ENCODE measurements at regions not wholly inside any gene's neighbourhood (a gene's known extent, or its start where the extent isn't known, plus 50 kb on each side); places are given as distances from the start of the nearest gene placed in this dataset.
"Not testable (repeated sequence)": the region's sequence is repeated elsewhere in the genome, so short reads cannot be mapped to it uniquely, and the experiment has no call there.

- DNase-seq (ENCODE audit: low spot score) = no peak
These were observed 334.1 kb upstream of the MGAT4C start for GRCh38 chr12:86590296-86590695.

GRCh38 chr12:86574143-86574542 lies 318.0 kb upstream of the MGAT4C start:
- no peak for DNase-seq (ENCODE audit: low spot score)

- no peak for DNase-seq (ENCODE audit: low spot score)
These were observed 316.3 kb upstream of the MGAT4C start for GRCh38 chr12:86572455-86572854.

GRCh38 chr12:86565038-86565437 lies 308.8 kb upstream of the MGAT4C start:
- no peak for DNase-seq (ENCODE audit: low spot score)

DNA sequence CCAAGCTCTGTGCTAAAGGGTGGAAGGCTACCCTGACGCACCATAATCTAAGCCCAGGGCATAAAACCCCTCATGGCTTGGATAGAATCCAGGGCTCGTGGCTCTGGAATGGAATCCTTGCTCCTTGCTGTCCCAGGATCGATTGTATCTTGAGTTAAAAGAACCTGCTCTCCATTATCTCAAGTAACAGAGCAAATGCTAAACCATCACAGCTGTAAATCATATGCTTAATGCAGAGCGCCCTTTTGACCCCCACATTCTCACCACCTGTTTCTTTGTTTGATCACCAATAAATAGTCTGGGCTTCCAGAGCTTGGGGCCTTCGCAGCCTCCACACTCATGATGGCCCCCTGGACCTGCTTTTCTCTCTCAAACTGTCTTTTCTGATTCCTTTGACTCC lies 299.3 kb upstream of the MGAT4C start:
- DNase-seq (ENCODE audit: low spot score) = not testable (repeated sequence)

GRCh38 chr12:86551146-86551571 lies 295.0 kb upstream of the MGAT4C start:
- no peak for DNase-seq (ENCODE audit: low spot score)

DNA sequence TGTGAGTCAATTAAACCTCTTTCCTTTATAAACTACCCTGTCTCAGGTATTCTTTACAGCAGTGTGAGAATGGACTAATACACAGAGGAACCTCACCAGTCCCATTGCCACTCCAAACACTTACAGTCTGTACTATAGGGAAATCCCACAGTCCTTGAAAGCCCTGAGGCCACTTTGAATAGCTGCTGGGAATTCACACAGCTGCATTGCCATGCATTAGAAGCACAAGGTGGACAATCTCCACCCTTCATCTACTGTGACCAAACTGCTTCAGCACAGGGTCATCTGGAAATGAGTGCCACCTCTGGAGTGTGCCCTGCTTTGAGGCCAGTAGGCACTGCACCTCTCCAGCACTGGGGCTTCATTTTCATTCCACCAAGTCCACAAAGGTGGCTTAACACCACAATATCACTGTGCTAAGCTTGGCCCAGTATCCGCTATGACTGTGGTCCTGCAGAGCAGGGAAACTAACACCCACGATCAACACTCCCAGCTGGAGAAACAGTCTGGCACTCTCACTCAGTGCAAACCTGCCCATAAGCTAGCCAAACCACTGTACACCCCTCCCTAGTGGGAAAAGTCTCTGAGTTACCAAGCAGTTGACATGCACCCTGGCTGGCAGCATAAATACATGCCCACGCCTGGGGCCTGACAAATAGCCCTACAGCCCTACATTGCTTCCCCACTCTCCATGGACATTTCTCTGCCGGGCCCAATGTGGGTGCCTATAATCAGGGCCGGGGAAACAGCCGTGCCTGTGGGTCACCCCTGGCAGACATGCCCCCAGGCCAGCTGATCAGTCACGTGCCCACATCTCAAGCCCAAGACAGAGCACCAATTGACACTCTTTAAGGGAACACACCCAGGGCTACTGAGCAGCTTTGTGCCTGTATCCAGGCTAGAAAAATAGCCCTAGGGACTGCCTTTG lies 294.3 kb upstream of the MGAT4C start:
- DNase-seq (ENCODE audit: low spot score) = no peak

DNA sequence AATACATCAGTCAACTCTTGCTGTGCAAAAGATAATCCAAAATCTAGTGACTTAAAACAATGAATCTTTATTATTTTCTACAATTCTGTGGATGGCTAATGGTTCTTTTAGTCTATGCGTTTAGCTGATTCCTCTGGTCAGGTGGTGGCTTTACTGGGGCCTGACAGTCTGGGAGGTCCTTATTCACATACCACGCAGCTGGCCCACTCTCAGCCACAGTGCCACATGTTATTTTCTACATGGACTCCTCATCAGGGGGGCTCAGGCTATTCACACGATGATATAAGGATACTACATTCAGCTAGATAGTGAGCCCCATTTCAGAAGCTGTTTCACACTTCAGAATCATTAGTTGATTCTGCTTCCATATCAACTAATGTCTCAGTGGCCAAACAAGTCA lies 287.5 kb upstream of the MGAT4C start:
- DNase-seq (ENCODE audit: low spot score) = no peak

- no peak for DNase-seq (ENCODE audit: low spot score)
These were observed 274.9 kb upstream of the MGAT4C start for GRCh38 chr12:86530996-86531655.

GRCh38 chr12:86526060-86526595 lies 269.9 kb upstream of the MGAT4C start:
- no peak for DNase-seq (ENCODE audit: low spot score)

- DNase-seq (ENCODE audit: low spot score) = no peak
These were observed 267.7 kb upstream of the MGAT4C start for GRCh38 chr12:86523844-86524243.

- no peak for DNase-seq (ENCODE audit: low spot score)
These were observed 265.7 kb upstream of the MGAT4C start for GRCh38 chr12:86521870-86522269.

DNA sequence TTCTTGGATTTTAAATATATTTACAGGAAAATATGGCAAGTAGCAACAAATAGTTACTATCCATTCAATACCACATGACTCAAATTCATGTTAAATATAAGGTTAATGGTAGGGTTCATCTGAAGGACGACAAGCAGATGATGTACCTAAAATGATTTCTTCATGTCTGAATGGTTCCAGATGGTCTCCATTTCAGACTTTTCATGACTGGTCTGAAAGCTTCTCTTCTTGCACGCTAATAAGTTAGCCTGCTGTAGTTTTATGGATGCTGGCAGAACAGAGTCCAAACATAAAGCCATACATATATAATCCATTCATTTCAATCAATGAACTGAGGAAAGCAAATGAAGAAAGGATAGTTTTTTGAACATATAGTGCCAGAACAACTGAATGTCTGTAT lies 257.0 kb upstream of the MGAT4C start:
- DNase-seq (ENCODE audit: low spot score) = no peak

GRCh38 chr12:86496595-86496994 lies 240.4 kb upstream of the MGAT4C start:
- DNase-seq (ENCODE audit: low spot score) = no peak

GRCh38 chr12:86484473-86484872 lies 228.3 kb upstream of the MGAT4C start:
- no peak for DNase-seq (ENCODE audit: low spot score)

DNA sequence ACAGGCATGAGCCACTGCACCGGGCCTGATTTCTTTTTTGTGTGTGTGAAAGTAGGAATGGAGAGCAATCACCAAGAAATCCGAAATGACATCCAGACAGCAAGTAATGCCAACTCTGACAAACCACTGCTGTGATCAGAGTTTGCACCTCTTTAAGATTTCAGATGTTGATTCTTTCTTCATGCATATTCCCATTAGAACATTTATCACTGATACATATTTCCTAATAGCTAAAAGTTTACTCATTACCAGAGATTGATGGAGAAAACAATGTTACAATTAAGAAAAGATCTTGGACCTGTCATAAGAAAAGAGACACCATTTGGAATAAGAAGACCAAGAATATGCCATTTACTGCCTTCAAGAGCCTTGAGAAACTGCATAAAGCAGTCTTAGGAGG lies 217.0 kb upstream of the MGAT4C start:
- no peak for DNase-seq (ENCODE audit: low spot score)

GRCh38 chr12:86456776-86457175 lies 200.6 kb upstream of the MGAT4C start:
- no peak for DNase-seq (ENCODE audit: low spot score)

DNA sequence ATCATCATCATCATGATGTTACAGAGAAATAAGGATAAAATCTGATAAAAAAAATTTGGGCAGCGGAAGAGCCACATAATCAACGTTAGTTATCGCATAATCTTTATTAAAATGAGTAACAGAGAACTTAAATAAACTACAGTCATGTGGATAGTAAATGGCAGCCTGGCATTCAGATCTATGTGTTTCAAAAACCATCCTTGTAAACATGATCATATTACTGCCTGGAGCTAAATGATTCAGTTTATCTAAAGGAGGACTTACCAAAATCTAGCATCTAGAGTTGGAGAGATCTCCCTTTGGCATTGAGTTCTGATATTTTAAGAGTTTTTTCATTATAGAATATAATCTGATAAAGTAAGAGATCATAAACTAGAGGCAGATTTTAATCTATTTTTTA lies 200.1 kb upstream of the MGAT4C start:
- no peak for DNase-seq (ENCODE audit: low spot score)

GRCh38 chr12:86445356-86445755 lies 189.2 kb upstream of the MGAT4C start:
- DNase-seq (ENCODE audit: low spot score) = no peak

DNA sequence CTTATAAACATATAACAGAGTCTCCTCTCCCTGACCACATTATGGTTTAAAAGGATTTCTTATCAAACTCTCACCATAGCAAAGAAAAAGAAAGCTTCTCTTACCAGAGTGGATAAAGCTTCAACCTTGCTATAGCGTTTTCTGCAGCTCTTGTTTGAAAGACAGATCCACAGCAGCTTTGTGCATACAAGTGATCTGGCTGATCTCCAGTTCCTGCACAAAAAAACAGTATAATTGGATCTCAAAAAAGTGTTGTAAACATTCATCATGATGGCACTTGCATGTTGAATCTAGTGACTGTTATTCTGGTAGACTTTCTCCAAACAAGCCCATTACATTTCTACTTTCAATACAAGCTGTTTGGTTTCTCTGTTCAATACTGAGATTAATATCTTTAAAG lies 178.9 kb upstream of the MGAT4C start:
- DNase-seq (ENCODE audit: low spot score) = no peak

GRCh38 chr12:86429824-86430223 lies 173.6 kb upstream of the MGAT4C start:
- no peak for DNase-seq (ENCODE audit: low spot score)

- DNase-seq (ENCODE audit: low spot score) = no peak
These were observed 165.1 kb upstream of the MGAT4C start for GRCh38 chr12:86421333-86421732.

GRCh38 chr12:86414201-86414600 lies 158.0 kb upstream of the MGAT4C start:
- no peak for DNase-seq (ENCODE audit: low spot score)

Data from putamen (tissue), 1 donor.